ENCODE measurements at regions not wholly inside any gene's neighbourhood (a gene's known extent, or its start where the extent isn't known, plus 50 kb on each side); places are given as distances from the start of the nearest gene placed in this dataset.

GRCh38 chr2:173502296-173502695 lies 147.6 kb downstream of the CDCA7 start:
- H3K4me3 ChIP-seq = no peak overlapping the region

GRCh38 chr2:173511357-173511756 lies 156.7 kb downstream of the CDCA7 start:
- Histone ChIP-seq H3K4me1 (no peaks in the 10 kb centered on the region), H3K27ac (no peak overlapping the region), H3K9me3 (no peaks in the 10 kb centered on the region), H3K4me3 (no peak overlapping the region), H3K27me3 (no peaks in the 10 kb centered on the region), H3K36me3 (no peaks in the 10 kb centered on the region)
- TF ChIP-seq POLR2AphosphoS5 (IDR thresholded peaks at IDR 0.05; ENCODE audit: insufficient read depth in 1 of 2, low read depth in 1 of 2) = no peak
- intact Hi-C loops (cut with DNase I) = no loop called here
- DNase-seq (ENCODE audit: extremely low spot score in 2 of 2) = no peak

More at GRCh38 chr2:173502296-173502695, 147.6 kb downstream of the CDCA7 start:
- Histone ChIP-seq H3K27me3 (no peaks in the 10 kb centered on the region), H3K4me1 (no peaks in the 10 kb centered on the region), H3K36me3 (no peaks in the 10 kb centered on the region), H3K9me3 (no peaks in the 10 kb centered on the region), H3K27ac (no peak overlapping the region)
- TF ChIP-seq POLR2A (IDR thresholded peaks at IDR 0.05) = no peak
- TF ChIP-seq POLR2AphosphoS5 (IDR thresholded peaks at IDR 0.05; ENCODE audit: insufficient read depth in 1 of 2, low read depth in 1 of 2) = no peak
- TF ChIP-seq CTCF (IDR thresholded peaks at IDR 0.05) = no peak
- DNase-seq (ENCODE audit: extremely low spot score in 2 of 2) = no peak
- intact Hi-C loops (cut with DNase I) = no loop called here

GRCh38 chr2:173511942-173512341 lies 157.3 kb downstream of the CDCA7 start:
- TF ChIP-seq POLR2AphosphoS5 (IDR thresholded peaks at IDR 0.05; ENCODE audit: insufficient read depth in 1 of 2, low read depth in 1 of 2) (no peak), POLR2A (IDR thresholded peaks at IDR 0.05) (no peak), CTCF (IDR thresholded peaks at IDR 0.05) (no peak)
- no peak for DNase-seq (ENCODE audit: extremely low spot score in 2 of 2)
- H3K4me3 ChIP-seq = no peak overlapping the region
- H3K27me3 ChIP-seq = no peaks in the 10 kb centered on the region
- no peaks in the 10 kb centered on the region for H3K9me3 ChIP-seq
- no peaks in the 10 kb centered on the region for H3K4me1 ChIP-seq
- H3K36me3 ChIP-seq = no peaks in the 10 kb centered on the region
- intact Hi-C loops (cut with DNase I) = no loop called here
- no peak overlapping the region for H3K27ac ChIP-seq

- Histone ChIP-seq H3K9me3 (no peaks in the 10 kb centered on the region), H3K27me3 (no peaks in the 10 kb centered on the region), H3K4me1 (no peaks in the 10 kb centered on the region), H3K4me3 (no peak overlapping the region), H3K27ac (no peak overlapping the region), H3K36me3 (no peaks in the 10 kb centered on the region)
- TF ChIP-seq CTCF (IDR thresholded peaks at IDR 0.05) (no peak), POLR2AphosphoS5 (IDR thresholded peaks at IDR 0.05; ENCODE audit: insufficient read depth in 1 of 2, low read depth in 1 of 2) (no peak), POLR2A (IDR thresholded peaks at IDR 0.05) (no peak)
- DNase-seq (ENCODE audit: extremely low spot score in 2 of 2) = no peak
- intact Hi-C loops (cut with DNase I) = no loop called here
Measured at GRCh38 chr2:173513107-173513727, 158.5 kb downstream of the CDCA7 start.

- intact Hi-C loops (cut with DNase I) = no loop called here
- no peaks in the 10 kb centered on the region for H3K4me1 ChIP-seq
- H3K27ac ChIP-seq = no peak overlapping the region
- no peaks in the 10 kb centered on the region for H3K9me3 ChIP-seq
- H3K36me3 ChIP-seq = no peaks in the 10 kb centered on the region
- no peak overlapping the region for H3K4me3 ChIP-seq
- no peak for DNase-seq (ENCODE audit: extremely low spot score in 2 of 2)
- TF ChIP-seq POLR2A (IDR thresholded peaks at IDR 0.05) (no peak), POLR2AphosphoS5 (IDR thresholded peaks at IDR 0.05; ENCODE audit: insufficient read depth in 1 of 2, low read depth in 1 of 2) (no peak), CTCF (IDR thresholded peaks at IDR 0.05) (no peak)
- no peaks in the 10 kb centered on the region for H3K27me3 ChIP-seq
Measured at GRCh38 chr2:173520918-173521317, 166.2 kb downstream of the CDCA7 start.

Data from vagina (tissue), 2 donors.